ENCODE measurements at regions not wholly inside any gene's neighbourhood (a gene's known extent, or its start where the extent isn't known, plus 50 kb on each side); places are given as distances from the start of the nearest gene placed in this dataset.

DNA sequence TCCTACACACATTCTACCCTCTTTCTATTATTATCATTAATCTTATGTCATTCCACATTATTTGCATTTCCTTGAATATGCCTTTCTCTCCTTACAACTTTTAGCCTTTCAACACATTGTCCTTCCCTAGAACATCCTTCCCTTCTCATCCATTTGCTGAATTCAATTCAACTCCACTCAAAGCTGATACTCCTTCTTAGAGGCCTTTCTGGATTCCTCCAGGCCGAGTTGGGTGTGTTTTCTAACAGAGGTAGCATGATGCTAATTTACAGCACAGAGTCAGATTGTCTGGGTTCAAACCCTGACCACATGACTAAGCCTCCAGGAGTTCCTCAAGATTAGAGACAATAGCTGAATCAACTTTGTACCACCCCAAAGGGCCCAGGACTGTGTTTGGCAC is 63.4 kb upstream of the IL12A start (continued):
- TF ChIP-seq, protein P1, sequence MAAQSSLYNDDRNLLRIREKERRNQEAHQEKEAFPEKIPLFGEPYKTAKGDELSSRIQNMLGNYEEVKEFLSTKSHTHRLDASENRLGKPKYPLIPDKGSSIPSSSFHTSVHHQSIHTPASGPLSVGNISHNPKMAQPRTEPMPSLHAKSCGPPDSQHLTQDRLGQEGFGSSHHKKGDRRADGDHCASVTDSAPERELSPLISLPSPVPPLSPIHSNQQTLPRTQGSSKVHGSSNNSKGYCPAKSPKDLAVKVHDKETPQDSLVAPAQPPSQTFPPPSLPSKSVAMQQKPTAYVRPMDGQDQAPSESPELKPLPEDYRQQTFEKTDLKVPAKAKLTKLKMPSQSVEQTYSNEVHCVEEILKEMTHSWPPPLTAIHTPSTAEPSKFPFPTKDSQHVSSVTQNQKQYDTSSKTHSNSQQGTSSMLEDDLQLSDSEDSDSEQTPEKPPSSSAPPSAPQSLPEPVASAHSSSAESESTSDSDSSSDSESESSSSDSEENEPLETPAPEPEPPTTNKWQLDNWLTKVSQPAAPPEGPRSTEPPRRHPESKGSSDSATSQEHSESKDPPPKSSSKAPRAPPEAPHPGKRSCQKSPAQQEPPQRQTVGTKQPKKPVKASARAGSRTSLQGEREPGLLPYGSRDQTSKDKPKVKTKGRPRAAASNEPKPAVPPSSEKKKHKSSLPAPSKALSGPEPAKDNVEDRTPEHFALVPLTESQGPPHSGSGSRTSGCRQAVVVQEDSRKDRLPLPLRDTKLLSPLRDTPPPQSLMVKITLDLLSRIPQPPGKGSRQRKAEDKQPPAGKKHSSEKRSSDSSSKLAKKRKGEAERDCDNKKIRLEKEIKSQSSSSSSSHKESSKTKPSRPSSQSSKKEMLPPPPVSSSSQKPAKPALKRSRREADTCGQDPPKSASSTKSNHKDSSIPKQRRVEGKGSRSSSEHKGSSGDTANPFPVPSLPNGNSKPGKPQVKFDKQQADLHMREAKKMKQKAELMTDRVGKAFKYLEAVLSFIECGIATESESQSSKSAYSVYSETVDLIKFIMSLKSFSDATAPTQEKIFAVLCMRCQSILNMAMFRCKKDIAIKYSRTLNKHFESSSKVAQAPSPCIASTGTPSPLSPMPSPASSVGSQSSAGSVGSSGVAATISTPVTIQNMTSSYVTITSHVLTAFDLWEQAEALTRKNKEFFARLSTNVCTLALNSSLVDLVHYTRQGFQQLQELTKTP (IDR thresholded peaks at IDR 0.05; ENCODE audit: low read depth in 1 of 2, partially characterized antibody in 2 of 2), result no peak
- TF ChIP-seq FOXJ2 (tag; IDR thresholded peaks at IDR 0.05), result no peak
- TF ChIP-seq, protein P2, sequence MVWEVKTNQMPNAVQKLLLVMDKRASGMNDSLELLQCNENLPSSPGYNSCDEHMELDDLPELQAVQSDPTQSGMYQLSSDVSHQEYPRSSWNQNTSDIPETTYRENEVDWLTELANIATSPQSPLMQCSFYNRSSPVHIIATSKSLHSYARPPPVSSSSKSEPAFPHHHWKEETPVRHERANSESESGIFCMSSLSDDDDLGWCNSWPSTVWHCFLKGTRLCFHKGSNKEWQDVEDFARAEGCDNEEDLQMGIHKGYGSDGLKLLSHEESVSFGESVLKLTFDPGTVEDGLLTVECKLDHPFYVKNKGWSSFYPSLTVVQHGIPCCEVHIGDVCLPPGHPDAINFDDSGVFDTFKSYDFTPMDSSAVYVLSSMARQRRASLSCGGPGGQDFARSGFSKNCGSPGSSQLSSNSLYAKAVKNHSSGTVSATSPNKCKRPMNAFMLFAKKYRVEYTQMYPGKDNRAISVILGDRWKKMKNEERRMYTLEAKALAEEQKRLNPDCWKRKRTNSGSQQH (CRISPR knock-in tag; IDR thresholded peaks at IDR 0.05), result no peak

DNA sequence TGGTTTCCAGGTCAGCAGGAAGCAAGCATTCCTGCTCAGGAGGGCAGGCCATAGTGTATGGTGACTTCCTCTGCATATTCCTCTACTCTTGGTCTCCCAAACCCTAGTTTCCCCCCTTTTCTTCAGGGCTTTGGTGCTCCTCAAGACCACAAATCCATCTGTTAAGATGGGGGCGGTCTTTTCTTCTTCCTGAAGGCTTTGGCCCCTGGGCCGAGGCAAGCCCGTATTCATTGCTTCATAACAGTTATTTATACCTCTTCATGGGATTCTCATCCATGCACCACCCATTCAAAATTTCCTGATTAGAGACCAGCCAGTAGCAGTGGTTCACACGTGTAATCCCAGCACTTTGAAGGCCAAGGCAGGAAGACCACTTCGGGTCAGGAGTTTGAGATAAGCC is 62.1 kb upstream of the IL12A start:
- no peak overlapping the region for H3K27ac ChIP-seq (ENCODE audit: extremely low read depth, low read depth, low read length)
- no peak for DNase-seq (ENCODE audit: extremely low read depth in 1 of 4, low spot score in 3 of 4)
- no peaks in the 10 kb centered on the region for H3K79me2 ChIP-seq (ENCODE audit: control insufficient read depth, insufficient read depth, low read length)
- H3K36me3 ChIP-seq (ENCODE audit: control insufficient read depth, insufficient read depth, low read length), result no peaks in the 10 kb centered on the region
- 4% methylated on average over 2 of the region's 5 CpGs for WGBS (ENCODE audit: insufficient coverage, low coverage, missing lambda C conversion rate)
- no peaks in the 10 kb centered on the region for H3K9me3 ChIP-seq (replicated peaks; ENCODE audit: control insufficient read depth, insufficient read depth, low read depth, low read length)
- no peak for FAIRE-seq
- H3K27me3 ChIP-seq (ENCODE audit: control insufficient read depth in 2 of 2, insufficient read depth in 2 of 2, low read length in 2 of 2), result no peaks in the 10 kb centered on the region
- in situ Hi-C loops (cut with MboI), result no loop called here
- CTCF ChIA-PET (ENCODE audit: low intra/inter-chr PET ratio), result no interaction called here
- intact Hi-C loops (cut with micrococcal nuclease), result no loop called here
- ATAC-seq, result no peak
- no peak overlapping the region for H3K4me3 ChIP-seq
- no TSS peak for BruUV-seq (replicated peaks)
- no peak overlapping the region for H3K4me2 ChIP-seq (ENCODE audit: insufficient read depth, low read length)
- H3K9me1 ChIP-seq (ENCODE audit: control insufficient read depth, insufficient read depth, low read length), result no peaks in the 10 kb centered on the region
- H3K4me1 ChIP-seq (replicated peaks in 1 of 2; ENCODE audit: control insufficient read depth in 2 of 2, insufficient read depth in 2 of 2, low read length in 2 of 2), result no peaks in the 10 kb centered on the region
- no peaks in the 10 kb centered on the region for H4K20me1 ChIP-seq (replicated peaks; ENCODE audit: control insufficient read depth, insufficient read depth, low read length)
- H3K9ac ChIP-seq (ENCODE audit: insufficient read depth in 1 of 2, low read depth in 2 of 2, low read length in 2 of 2), result no peak overlapping the region
- H2AFZ ChIP-seq (ENCODE audit: low read depth, low read length), result no peak overlapping the region
- POLR2A ChIA-PET, result no interaction called here
- TF ChIP-seq SOX6 (IDR thresholded peaks at IDR 0.05) (no peak), KLF6 (CRISPR knock-in tag; IDR thresholded peaks at IDR 0.05; ENCODE audit: borderline replicate concordance) (no peak)
- TF ChIP-seq, protein P3, sequence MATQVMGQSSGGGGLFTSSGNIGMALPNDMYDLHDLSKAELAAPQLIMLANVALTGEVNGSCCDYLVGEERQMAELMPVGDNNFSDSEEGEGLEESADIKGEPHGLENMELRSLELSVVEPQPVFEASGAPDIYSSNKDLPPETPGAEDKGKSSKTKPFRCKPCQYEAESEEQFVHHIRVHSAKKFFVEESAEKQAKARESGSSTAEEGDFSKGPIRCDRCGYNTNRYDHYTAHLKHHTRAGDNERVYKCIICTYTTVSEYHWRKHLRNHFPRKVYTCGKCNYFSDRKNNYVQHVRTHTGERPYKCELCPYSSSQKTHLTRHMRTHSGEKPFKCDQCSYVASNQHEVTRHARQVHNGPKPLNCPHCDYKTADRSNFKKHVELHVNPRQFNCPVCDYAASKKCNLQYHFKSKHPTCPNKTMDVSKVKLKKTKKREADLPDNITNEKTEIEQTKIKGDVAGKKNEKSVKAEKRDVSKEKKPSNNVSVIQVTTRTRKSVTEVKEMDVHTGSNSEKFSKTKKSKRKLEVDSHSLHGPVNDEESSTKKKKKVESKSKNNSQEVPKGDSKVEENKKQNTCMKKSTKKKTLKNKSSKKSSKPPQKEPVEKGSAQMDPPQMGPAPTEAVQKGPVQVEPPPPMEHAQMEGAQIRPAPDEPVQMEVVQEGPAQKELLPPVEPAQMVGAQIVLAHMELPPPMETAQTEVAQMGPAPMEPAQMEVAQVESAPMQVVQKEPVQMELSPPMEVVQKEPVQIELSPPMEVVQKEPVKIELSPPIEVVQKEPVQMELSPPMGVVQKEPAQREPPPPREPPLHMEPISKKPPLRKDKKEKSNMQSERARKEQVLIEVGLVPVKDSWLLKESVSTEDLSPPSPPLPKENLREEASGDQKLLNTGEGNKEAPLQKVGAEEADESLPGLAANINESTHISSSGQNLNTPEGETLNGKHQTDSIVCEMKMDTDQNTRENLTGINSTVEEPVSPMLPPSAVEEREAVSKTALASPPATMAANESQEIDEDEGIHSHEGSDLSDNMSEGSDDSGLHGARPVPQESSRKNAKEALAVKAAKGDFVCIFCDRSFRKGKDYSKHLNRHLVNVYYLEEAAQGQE (IDR thresholded peaks at IDR 0.05; ENCODE audit: borderline replicate concordance), result no peak
- TF ChIP-seq, protein P3 (CRISPR knock-in tag; IDR thresholded peaks at IDR 0.05; ENCODE audit: low read depth), result no peak
